Vagina (tissue), 2 donors: ENCODE measurements at regions not wholly inside any gene's neighbourhood (a gene's known extent, or its start where the extent isn't known, plus 50 kb on each side); places are given as distances from the start of the nearest gene placed in this dataset.

Source experiments
- CTCF ChIP-seq, 3 experiments: fragments of 450-650 bp in 2 of 3; fragments of 200-600 bp in 1 of 3; sonication (generic) in 1 of 3; IDR thresholded peaks; one replicate each; pipeline ENCODE4 v1.5.1; 2017 to 2019; ENCODE audit warnings: antibody characterized with exemption in 3 of 3, mild to moderate bottlenecking in 2 of 3, moderate library complexity in 2 of 3
- POLR2A ChIP-seq, 2 donors: fragments of 450-650 bp; IDR thresholded peaks; one replicate each; pipeline ENCODE4 v1.6.1; 2017; ENCODE audit warnings: antibody characterized with exemption in 2 of 2, mild to moderate bottlenecking in 2 of 2, moderate library complexity in 2 of 2
- POLR2AphosphoS5 ChIP-seq, 2 donors: sonication (generic); formaldehyde crosslinking; IDR thresholded peaks; one replicate each; pipeline ENCODE4 v1.9.0; 2017; ENCODE audit warnings: antibody characterized with exemption in 2 of 2, mild to moderate bottlenecking in 2 of 2, low read depth in 1 of 2; ENCODE audit not compliant: insufficient read depth in 1 of 2

- TF ChIP-seq POLR2A (IDR thresholded peaks at IDR 0.05): no peak
- no peak for TF ChIP-seq CTCF (IDR thresholded peaks at IDR 0.05)
- no peak for TF ChIP-seq POLR2AphosphoS5 (IDR thresholded peaks at IDR 0.05; ENCODE audit: insufficient read depth in 1 of 2, low read depth in 1 of 2)
These were observed 614.2 kb upstream of the CDH2 start for GRCh38 chr18:28791101-28791500.
